ENCODE measurements at regions not wholly inside any gene's neighbourhood (a gene's known extent, or its start where the extent isn't known, plus 50 kb on each side); places are given as distances from the start of the nearest gene placed in this dataset.

DNA sequence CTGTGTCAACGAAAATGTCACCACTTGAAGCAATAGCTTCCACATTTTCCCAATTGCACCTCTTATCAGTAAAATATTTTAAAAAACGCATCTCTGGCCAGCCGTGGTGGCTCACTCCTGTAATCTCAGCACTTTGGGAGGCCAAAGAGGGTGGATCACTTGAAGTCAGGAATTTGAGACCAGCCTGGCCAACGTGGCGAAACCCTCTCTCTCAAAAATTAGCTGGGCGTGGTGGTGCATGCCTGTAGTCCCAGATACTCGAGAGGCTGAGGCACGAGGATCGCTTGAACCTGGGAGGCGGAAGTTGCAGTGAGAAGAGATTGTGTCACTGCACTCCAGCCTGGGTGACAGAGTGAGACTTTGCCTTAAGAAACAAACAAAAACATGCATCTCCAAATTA lies 210.1 kb upstream of the CHD1 start:
- Histone ChIP-seq H3K79me2 (ENCODE audit: control insufficient read depth, insufficient read depth, low read length) (no peaks in the 10 kb centered on the region), H3K27me3 (ENCODE audit: control insufficient read depth, insufficient read depth, low read length) (no peaks in the 10 kb centered on the region), H3K4me3 (replicated peaks in 1 of 4; ENCODE audit: control extremely low read depth in 1 of 4, insufficient read depth in 1 of 4, low read depth in 3 of 4, low read length in 4 of 4) (no peak overlapping the region), H3K9me3 (ENCODE audit: control insufficient read depth, insufficient read depth, low read depth, low read length) (no peaks in the 10 kb centered on the region), H3K27ac (ENCODE audit: insufficient read depth, low read length) (no peak overlapping the region), H3K4me1 (ENCODE audit: control insufficient read depth, extremely low read depth, insufficient read depth, low read length) (no peaks in the 10 kb centered on the region), H2AFZ (ENCODE audit: low read length) (no peak overlapping the region), H4K20me1 (ENCODE audit: control insufficient read depth, extremely low read depth, insufficient read depth, low read length) (no peaks in the 10 kb centered on the region), H3K4me2 (ENCODE audit: extremely low read depth, insufficient read depth, low read length) (no peak overlapping the region), H3K36me3 (ENCODE audit: control insufficient read depth, insufficient read depth, low read length) (no peaks in the 10 kb centered on the region), H3K9ac (ENCODE audit: insufficient read depth, low read length) (no peak overlapping the region)
- DNase-seq (ENCODE audit: low read depth in 2 of 2) = no peak
- TF ChIP-seq, protein P1, sequence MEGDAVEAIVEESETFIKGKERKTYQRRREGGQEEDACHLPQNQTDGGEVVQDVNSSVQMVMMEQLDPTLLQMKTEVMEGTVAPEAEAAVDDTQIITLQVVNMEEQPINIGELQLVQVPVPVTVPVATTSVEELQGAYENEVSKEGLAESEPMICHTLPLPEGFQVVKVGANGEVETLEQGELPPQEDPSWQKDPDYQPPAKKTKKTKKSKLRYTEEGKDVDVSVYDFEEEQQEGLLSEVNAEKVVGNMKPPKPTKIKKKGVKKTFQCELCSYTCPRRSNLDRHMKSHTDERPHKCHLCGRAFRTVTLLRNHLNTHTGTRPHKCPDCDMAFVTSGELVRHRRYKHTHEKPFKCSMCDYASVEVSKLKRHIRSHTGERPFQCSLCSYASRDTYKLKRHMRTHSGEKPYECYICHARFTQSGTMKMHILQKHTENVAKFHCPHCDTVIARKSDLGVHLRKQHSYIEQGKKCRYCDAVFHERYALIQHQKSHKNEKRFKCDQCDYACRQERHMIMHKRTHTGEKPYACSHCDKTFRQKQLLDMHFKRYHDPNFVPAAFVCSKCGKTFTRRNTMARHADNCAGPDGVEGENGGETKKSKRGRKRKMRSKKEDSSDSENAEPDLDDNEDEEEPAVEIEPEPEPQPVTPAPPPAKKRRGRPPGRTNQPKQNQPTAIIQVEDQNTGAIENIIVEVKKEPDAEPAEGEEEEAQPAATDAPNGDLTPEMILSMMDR (conservative IDR thresholded peaks at IDR 0.05 in 1 of 2, IDR thresholded peaks at IDR 0.05 in 1 of 2; ENCODE audit: low read depth in 1 of 2, low read length in 2 of 2) = no peak
- no peak for TF ChIP-seq EZH2 (IDR thresholded peaks at IDR 0.05; ENCODE audit: low read length, missing control alignments)

DNA sequence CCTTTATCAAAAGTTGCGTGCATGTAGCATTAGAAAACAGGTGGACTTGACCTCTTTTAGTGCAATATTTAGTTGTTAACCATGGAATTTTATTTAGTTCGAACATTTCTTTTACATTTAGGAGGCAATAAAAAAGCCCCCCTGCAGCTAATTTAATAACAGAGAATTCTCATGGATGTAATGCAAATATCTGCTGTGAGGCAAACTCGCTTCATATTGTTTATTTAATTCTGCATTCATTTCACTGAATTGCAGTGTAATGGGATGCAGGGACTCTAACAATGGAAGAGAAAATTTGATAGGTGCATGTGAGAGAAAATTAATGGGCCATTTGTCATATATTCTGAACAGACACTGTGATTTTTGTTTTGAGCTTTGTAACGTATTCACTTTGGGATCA lies 205.1 kb upstream of the CHD1 start:
- H3K27ac ChIP-seq (ENCODE audit: insufficient read depth, low read length) = no peak overlapping the region
- H3K4me1 ChIP-seq (ENCODE audit: control insufficient read depth, extremely low read depth, insufficient read depth, low read length) = no peaks in the 10 kb centered on the region
- H3K4me2 ChIP-seq (ENCODE audit: extremely low read depth, insufficient read depth, low read length) = no peak overlapping the region
- H3K79me2 ChIP-seq (ENCODE audit: control insufficient read depth, insufficient read depth, low read length) = no peaks in the 10 kb centered on the region
- H2AFZ ChIP-seq (ENCODE audit: low read length) = no peak overlapping the region
- no peak for TF ChIP-seq EZH2 (IDR thresholded peaks at IDR 0.05; ENCODE audit: low read length, missing control alignments)
- TF ChIP-seq, protein P1 (conservative IDR thresholded peaks at IDR 0.05 in 1 of 2, IDR thresholded peaks at IDR 0.05 in 1 of 2; ENCODE audit: low read depth in 1 of 2, low read length in 2 of 2) = no peak
- no peaks in the 10 kb centered on the region for H4K20me1 ChIP-seq (ENCODE audit: control insufficient read depth, extremely low read depth, insufficient read depth, low read length)
- no peaks in the 10 kb centered on the region for H3K9me3 ChIP-seq (ENCODE audit: control insufficient read depth, insufficient read depth, low read depth, low read length)
- DNase-seq (ENCODE audit: low read depth in 2 of 2) = no peak
- no peaks in the 10 kb centered on the region for H3K36me3 ChIP-seq (ENCODE audit: control insufficient read depth, insufficient read depth, low read length)
- no peak overlapping the region for H3K4me3 ChIP-seq (replicated peaks in 1 of 4; ENCODE audit: control extremely low read depth in 1 of 4, insufficient read depth in 1 of 4, low read depth in 3 of 4, low read length in 4 of 4)
- no peak overlapping the region for H3K9ac ChIP-seq (ENCODE audit: insufficient read depth, low read length)
- H3K27me3 ChIP-seq (ENCODE audit: control insufficient read depth, insufficient read depth, low read length) = no peaks in the 10 kb centered on the region

DNA sequence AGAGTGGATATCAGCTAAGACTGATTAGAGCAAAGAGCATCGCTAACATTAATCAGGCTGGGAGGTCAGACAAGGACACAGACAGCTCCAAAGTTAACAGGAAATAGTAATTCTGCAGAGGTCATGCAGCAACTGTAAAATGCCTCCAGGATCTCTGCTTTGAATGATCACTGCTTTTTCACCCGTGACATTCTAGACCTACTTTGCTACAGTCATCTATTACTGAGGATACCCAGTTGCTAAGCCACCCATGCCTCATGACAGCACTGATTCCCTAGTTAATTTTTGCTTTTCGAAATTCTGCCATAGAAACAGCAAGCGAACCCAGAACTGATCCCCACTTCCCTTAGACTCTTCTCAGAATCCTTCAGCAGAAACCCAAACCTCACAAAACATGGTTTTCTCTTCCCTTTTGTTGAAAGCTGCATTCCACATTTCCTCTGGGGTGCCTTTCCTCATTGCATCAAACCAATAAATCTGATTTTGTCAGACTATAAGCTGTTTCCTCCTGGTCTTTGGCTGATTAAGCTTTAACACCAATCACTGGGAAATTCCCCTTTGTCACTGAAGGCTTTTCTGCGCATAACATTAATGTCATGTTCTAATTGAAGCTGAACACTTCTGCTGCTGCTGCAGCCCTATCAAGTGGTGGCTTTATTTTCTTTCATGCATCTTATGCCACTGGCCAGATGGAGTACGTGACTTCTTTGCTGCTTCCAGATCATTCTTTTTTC lies 201.1 kb upstream of the CHD1 start:
- DNase-seq (ENCODE audit: low read depth in 2 of 2) = no peak
- H3K9me3 ChIP-seq (ENCODE audit: control insufficient read depth, insufficient read depth, low read depth, low read length) = no peaks in the 10 kb centered on the region
- H4K20me1 ChIP-seq (ENCODE audit: control insufficient read depth, extremely low read depth, insufficient read depth, low read length) = no peaks in the 10 kb centered on the region
- no peak overlapping the region for H2AFZ ChIP-seq (ENCODE audit: low read length)
- no peaks in the 10 kb centered on the region for H3K36me3 ChIP-seq (ENCODE audit: control insufficient read depth, insufficient read depth, low read length)
- H3K9ac ChIP-seq (ENCODE audit: insufficient read depth, low read length) = no peak overlapping the region
- no peak overlapping the region for H3K27ac ChIP-seq (ENCODE audit: insufficient read depth, low read length)
- H3K79me2 ChIP-seq (ENCODE audit: control insufficient read depth, insufficient read depth, low read length) = no peaks in the 10 kb centered on the region
- no peak for TF ChIP-seq EZH2 (IDR thresholded peaks at IDR 0.05; ENCODE audit: low read length, missing control alignments)
- TF ChIP-seq, protein P1 (conservative IDR thresholded peaks at IDR 0.05 in 1 of 2, IDR thresholded peaks at IDR 0.05 in 1 of 2; ENCODE audit: low read depth in 1 of 2, low read length in 2 of 2) = no peak
- H3K27me3 ChIP-seq (ENCODE audit: control insufficient read depth, insufficient read depth, low read length) = no peaks in the 10 kb centered on the region
- H3K4me3 ChIP-seq (replicated peaks in 1 of 4; ENCODE audit: control extremely low read depth in 1 of 4, insufficient read depth in 1 of 4, low read depth in 3 of 4, low read length in 4 of 4) = no peak overlapping the region
- no peak overlapping the region for H3K4me2 ChIP-seq (ENCODE audit: extremely low read depth, insufficient read depth, low read length)
- no peaks in the 10 kb centered on the region for H3K4me1 ChIP-seq (ENCODE audit: control insufficient read depth, extremely low read depth, insufficient read depth, low read length)

All from fibroblast of lung (primary cell).